HepG2 (cell line): ENCODE measurements at regions not wholly inside any gene's neighbourhood (a gene's known extent, or its start where the extent isn't known, plus 50 kb on each side); places are given as distances from the start of the nearest gene placed in this dataset.
A peak's percentile ranks its signal among the peaks of the same experiment; 100 is the strongest.

ENCODE experiments used
- ARHGAP35 ChIP-seq: sonication (generic); formaldehyde crosslinking; IDR thresholded peaks from 2 replicates; pipeline ENCODE4 v1.9.0; 2022; ENCODE audit warnings: mild to moderate bottlenecking, inconsistent platforms, moderate library complexity, missing genetic modification reagents, borderline replicate concordance
- HNF4A ChIP-seq: sonication (generic); formaldehyde crosslinking; IDR thresholded peaks from 2 replicates; pipeline ENCODE4 v1.4.0; 2020; ENCODE audit warnings: missing genetic modification reagents
- KDM2A ChIP-seq: sonication (generic); formaldehyde crosslinking; IDR thresholded peaks from 2 replicates; pipeline ENCODE4 v1.4.0; 2020; ENCODE audit warnings: low read depth, missing genetic modification reagents, borderline replicate concordance
- KLF15 ChIP-seq: sonication (generic); formaldehyde crosslinking; IDR thresholded peaks from 2 replicates; pipeline ENCODE4 v1.8.1; 2023; ENCODE audit warnings: borderline replicate concordance, mild to moderate bottlenecking, inconsistent platforms, missing genetic modification reagents, mixed read lengths
- NFYB ChIP-seq: sonication (generic); formaldehyde crosslinking; IDR thresholded peaks from 2 replicates; pipeline ENCODE4 v1.4.0; 2020; ENCODE audit warnings: missing genetic modification reagents
- NR2F1 ChIP-seq, 2 experiments: fragments of 450-650 bp in 1 of 2; formaldehyde crosslinking in 1 of 2; IDR thresholded peaks; 2 replicates each; pipeline versions ENCODE4 v1.5.0 to v1.6.1; 2016 to 2020; ENCODE audit warnings: mild to moderate bottlenecking in 1 of 2, missing compliant biosample characterization in 1 of 2, missing genetic modification reagents in 1 of 2, moderate library complexity in 1 of 2
- POGZ ChIP-seq: sonication (generic); formaldehyde crosslinking; IDR thresholded peaks from 2 replicates; pipeline ENCODE4 v1.4.0; 2020; ENCODE audit warnings: mild to moderate bottlenecking, missing genetic modification reagents
- REPIN1 ChIP-seq: sonication (generic); formaldehyde crosslinking; IDR thresholded peaks from 2 replicates; pipeline ENCODE4 v1.8.0; 2022; ENCODE audit warnings: missing genetic modification reagents, low read depth, mild to moderate bottlenecking, borderline replicate concordance
- ZMYM3 ChIP-seq: sonication (generic); formaldehyde crosslinking; IDR thresholded peaks from 2 replicates; pipeline ENCODE4 v1.5.1; 2020; ENCODE audit warnings: mild to moderate bottlenecking, missing genetic modification reagents
- ZNF331 ChIP-seq: sonication (generic); formaldehyde crosslinking; IDR thresholded peaks from 2 replicates; pipeline ENCODE4 v1.4.0; 2020; ENCODE audit warnings: missing genetic modification reagents
- ZNF350 ChIP-seq: sonication (generic); formaldehyde crosslinking; IDR thresholded peaks from 2 replicates; pipeline ENCODE4 v1.4.0; 2020; ENCODE audit warnings: mild to moderate bottlenecking, low read depth, missing genetic modification reagents, borderline replicate concordance
- ZNF547 ChIP-seq: sonication (generic); formaldehyde crosslinking; IDR thresholded peaks from 2 replicates; pipeline ENCODE4 v1.5.1; 2020; ENCODE audit warnings: mild to moderate bottlenecking, missing genetic modification reagents
- ZNF644 ChIP-seq: IDR thresholded peaks from 2 replicates; pipeline ENCODE4 v1.6.1; 2016; ENCODE audit warnings: low read depth
- ZNF747 ChIP-seq: sonication (generic); formaldehyde crosslinking; IDR thresholded peaks from 2 replicates; pipeline ENCODE4 v1.8.1; 2023; ENCODE audit warnings: missing genetic modification reagents, mild to moderate bottlenecking, borderline replicate concordance
- ZNF841 ChIP-seq: sonication (generic); formaldehyde crosslinking; IDR thresholded peaks from 2 replicates; pipeline ENCODE4 v1.8.1; 2023; ENCODE audit warnings: missing genetic modification reagents, borderline replicate concordance
- TF ChIP-seq, protein P1 (sequence below): sonication (generic); formaldehyde crosslinking; conservative IDR thresholded peaks from 2 replicates; pipeline ENCODE4 v1.8.0; 2022; ENCODE audit warnings: mild to moderate bottlenecking, moderate library complexity, missing genetic modification reagents
- TF ChIP-seq, protein P2 (sequence below): sonication (generic); formaldehyde crosslinking; IDR thresholded peaks from 2 replicates; pipeline ENCODE4 v1.4.0; 2020; ENCODE audit warnings: missing genetic modification reagents
- TF ChIP-seq, protein P3 (sequence below): sonication (generic); formaldehyde crosslinking; IDR thresholded peaks from 2 replicates; pipeline ENCODE4 v1.5.1; 2020; ENCODE audit warnings: missing genetic modification reagents, mild to moderate bottlenecking, borderline replicate concordance
- TF ChIP-seq, protein P4 (sequence below): sonication (generic); formaldehyde crosslinking; conservative IDR thresholded peaks from 2 replicates; pipeline ENCODE4 v1.4.0; 2020; ENCODE audit warnings: missing genetic modification reagents
- TF ChIP-seq, protein P5 (sequence below), 2 experiments: sonication (generic) in 1 of 2; formaldehyde crosslinking in 1 of 2; IDR thresholded peaks; 2 replicates each; pipeline versions ENCODE4 v1.5.1 to v1.6.1; 2011 to 2020; ENCODE audit warnings: borderline replicate concordance in 1 of 2, low read depth in 1 of 2, low read length in 1 of 2, mild to moderate bottlenecking in 1 of 2, missing genetic modification reagents in 1 of 2, moderate library complexity in 1 of 2
- TF ChIP-seq, protein P6 (sequence below): IDR thresholded peaks from 2 replicates; pipeline ENCODE4 v1.6.1; 2012; ENCODE audit warnings: inconsistent platforms

DNA sequence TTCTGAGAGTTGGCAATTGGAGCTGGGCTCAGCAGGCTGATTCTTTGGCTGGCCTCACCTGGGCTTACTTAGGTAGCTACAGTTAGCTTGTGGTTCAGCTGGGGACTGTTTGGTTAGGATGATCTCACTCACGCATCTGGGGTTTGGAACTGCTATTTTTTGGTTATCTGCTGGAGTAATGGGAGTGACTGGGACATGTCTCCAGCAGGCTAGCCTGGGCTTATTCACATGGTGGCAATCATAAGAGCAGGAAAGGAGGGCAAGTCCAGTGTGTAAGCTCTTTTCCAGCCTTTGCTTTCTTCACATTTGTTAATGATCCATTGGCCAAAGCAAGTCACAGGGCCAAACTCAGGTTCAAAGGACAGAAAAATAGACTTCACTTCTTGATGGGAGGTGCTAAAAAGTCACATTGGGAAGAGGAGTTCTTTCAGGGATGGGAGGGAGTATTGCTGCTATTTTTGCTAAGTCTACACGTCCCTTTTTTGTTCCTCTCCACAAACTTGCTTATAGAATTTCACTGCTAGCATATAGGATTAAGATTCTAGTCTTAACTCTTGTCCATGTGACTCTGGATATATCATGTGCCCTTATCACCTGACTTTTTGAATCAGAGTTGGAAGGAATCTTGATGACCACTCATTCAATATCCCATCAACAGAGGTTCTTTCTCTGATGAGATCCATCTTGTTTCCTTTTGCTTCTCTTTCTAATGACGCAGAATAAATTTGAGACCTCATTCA, 174.0 kb downstream of the ZFP36L2 start (continued):
- TF ChIP-seq, protein P1, sequence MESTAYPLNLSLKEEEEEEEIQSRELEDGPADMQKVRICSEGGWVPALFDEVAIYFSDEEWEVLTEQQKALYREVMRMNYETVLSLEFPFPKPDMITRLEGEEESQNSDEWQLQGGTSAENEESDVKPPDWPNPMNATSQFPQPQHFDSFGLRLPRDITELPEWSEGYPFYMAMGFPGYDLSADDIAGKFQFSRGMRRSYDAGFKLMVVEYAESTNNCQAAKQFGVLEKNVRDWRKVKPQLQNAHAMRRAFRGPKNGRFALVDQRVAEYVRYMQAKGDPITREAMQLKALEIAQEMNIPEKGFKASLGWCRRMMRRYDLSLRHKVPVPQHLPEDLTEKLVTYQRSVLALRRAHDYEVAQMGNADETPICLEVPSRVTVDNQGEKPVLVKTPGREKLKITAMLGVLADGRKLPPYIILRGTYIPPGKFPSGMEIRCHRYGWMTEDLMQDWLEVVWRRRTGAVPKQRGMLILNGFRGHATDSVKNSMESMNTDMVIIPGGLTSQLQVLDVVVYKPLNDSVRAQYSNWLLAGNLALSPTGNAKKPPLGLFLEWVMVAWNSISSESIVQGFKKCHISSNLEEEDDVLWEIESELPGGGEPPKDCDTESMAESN, result 0 out of 2 replicates have a peak, but pooled peaks have one; percentile 13
- TF ChIP-seq, protein P2, sequence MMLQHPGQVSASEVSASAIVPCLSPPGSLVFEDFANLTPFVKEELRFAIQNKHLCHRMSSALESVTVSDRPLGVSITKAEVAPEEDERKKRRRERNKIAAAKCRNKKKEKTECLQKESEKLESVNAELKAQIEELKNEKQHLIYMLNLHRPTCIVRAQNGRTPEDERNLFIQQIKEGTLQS (CRISPR knock-in tag), result 0 out of 2 replicates have a peak, but pooled peaks have one; percentile 14
- TF ChIP-seq, protein P3, sequence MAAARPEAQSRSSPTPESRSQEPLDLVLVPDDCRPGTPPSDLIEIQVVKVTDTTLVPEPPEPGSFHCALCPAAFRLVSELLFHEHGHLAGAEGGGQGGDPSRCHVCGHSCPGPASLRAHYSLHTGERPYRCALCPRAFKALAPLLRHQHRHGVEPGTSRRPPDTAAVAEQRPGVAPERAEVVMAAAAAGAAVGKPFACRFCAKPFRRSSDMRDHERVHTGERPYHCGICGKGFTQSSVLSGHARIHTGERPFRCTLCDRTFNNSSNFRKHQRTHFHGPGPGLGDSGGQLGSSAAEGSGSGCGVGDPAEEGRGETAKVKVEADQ (CRISPR knock-in tag), result 0 out of 2 replicates have a peak, but pooled peaks have one; percentile 25
- TF ChIP-seq NFYB (CRISPR knock-in tag) (peak; percentile 65), NR2F1 (CRISPR knock-in tag; IDR thresholded peaks at IDR 0.05) (no peak), ZNF841 (CRISPR knock-in tag) (peak; percentile 72; the same call in 1 of the 2 replicates), ARHGAP35 (CRISPR knock-in tag) (no peak), ZNF331 (CRISPR knock-in tag) (peak; percentile 100), ZNF547 (0 out of 2 replicates have a peak, but pooled peaks have one; percentile 51), HNF4A (CRISPR knock-in tag) (peak; percentile 82), KDM2A (CRISPR knock-in tag) (no peak), KLF15 (CRISPR knock-in tag) (no peak), ZMYM3 (CRISPR knock-in tag) (peak; percentile 19; the same call in 1 of the 2 replicates), ZNF644 (CRISPR knock-in tag) (peak; percentile 59; the same call in 1 of the 2 replicates), ZNF350 (CRISPR knock-in tag) (no peak), POGZ (CRISPR knock-in tag) (peak; percentile 51; the same call in 1 of the 2 replicates), REPIN1 (0 out of 2 replicates have a peak, but pooled peaks have one; percentile 22), ZNF747 (no peak)
- TF ChIP-seq, protein P4, sequence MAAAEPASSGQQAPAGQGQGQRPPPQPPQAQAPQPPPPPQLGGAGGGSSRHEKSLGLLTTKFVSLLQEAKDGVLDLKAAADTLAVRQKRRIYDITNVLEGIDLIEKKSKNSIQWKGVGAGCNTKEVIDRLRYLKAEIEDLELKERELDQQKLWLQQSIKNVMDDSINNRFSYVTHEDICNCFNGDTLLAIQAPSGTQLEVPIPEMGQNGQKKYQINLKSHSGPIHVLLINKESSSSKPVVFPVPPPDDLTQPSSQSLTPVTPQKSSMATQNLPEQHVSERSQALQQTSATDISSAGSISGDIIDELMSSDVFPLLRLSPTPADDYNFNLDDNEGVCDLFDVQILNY (CRISPR knock-in tag), result no peak
- TF ChIP-seq, protein P5, sequence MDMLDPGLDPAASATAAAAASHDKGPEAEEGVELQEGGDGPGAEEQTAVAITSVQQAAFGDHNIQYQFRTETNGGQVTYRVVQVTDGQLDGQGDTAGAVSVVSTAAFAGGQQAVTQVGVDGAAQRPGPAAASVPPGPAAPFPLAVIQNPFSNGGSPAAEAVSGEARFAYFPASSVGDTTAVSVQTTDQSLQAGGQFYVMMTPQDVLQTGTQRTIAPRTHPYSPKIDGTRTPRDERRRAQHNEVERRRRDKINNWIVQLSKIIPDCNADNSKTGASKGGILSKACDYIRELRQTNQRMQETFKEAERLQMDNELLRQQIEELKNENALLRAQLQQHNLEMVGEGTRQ (IDR thresholded peaks at IDR 0.05; ENCODE audit: low read depth, low read length), result peak; percentile 3; the same call in 1 of the 2 replicates
- TF ChIP-seq, protein P5 (CRISPR knock-in tag; IDR thresholded peaks at IDR 0.05; ENCODE audit: borderline replicate concordance), result peak; percentile 58; the same call in 1 of the 2 replicates
- TF ChIP-seq, protein P6, sequence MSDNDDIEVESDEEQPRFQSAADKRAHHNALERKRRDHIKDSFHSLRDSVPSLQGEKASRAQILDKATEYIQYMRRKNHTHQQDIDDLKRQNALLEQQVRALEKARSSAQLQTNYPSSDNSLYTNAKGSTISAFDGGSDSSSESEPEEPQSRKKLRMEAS, result no peak
